Endothelial cell of umbilical vein (primary cell): ENCODE measurements at regions not wholly inside any gene's neighbourhood (a gene's known extent, or its start where the extent isn't known, plus 50 kb on each side); places are given as distances from the start of the nearest gene placed in this dataset.

ENCODE experiments used
- CTCF ChIP-seq, 2 donors: IDR thresholded peaks; 1 replicate in 1 of 2; 2 replicates in 1 of 2; pipeline ENCODE4 v1.5.1; 2011; ENCODE audit warnings: low read length in 2 of 2, mild to moderate bottlenecking in 2 of 2, moderate library complexity in 2 of 2, control low read depth in 1 of 2, inconsistent platforms in 1 of 2, low read depth in 1 of 2; ENCODE audit not compliant: insufficient read depth in 1 of 2; ENCODE audit errors: extremely low read depth in 1 of 2
- GATA2 ChIP-seq: IDR thresholded peaks from 2 replicates; pipeline ENCODE4 v1.7.0; 2011; ENCODE audit warnings: low read depth, mild to moderate bottlenecking, moderate library complexity, mixed read lengths, low read length; ENCODE audit not compliant: insufficient read length, insufficient read depth

GRCh38 chr13:50370303-50370950 lies 355.2 kb downstream of the KCNRG start:
- TF ChIP-seq CTCF (IDR thresholded peaks at IDR 0.05; ENCODE audit: extremely low read depth in 1 of 2, insufficient read depth in 1 of 2, low read depth in 1 of 2, low read length in 2 of 2), result no peak
- TF ChIP-seq GATA2, result no peak
